Tibial nerve (tissue), 4 donors: ENCODE measurements at regions not wholly inside any gene's neighbourhood (a gene's known extent, or its start where the extent isn't known, plus 50 kb on each side); places are given as distances from the start of the nearest gene placed in this dataset.

ENCODE experiments used
- CTCF ChIP-seq, 5 experiments: fragments of 200-600 bp in 3 of 5; fragments of 450-650 bp in 2 of 5; sonication (generic) in 3 of 5; IDR thresholded peaks; one replicate each; pipeline ENCODE4 v1.5.1; 2016 to 2019; ENCODE audit warnings: antibody characterized with exemption in 5 of 5, mild to moderate bottlenecking in 3 of 5, moderate library complexity in 2 of 5
- EP300 ChIP-seq, 2 donors: sonication (generic); formaldehyde crosslinking; IDR thresholded peaks; one replicate each; pipeline ENCODE4 v1.6.1; 2017; ENCODE audit warnings: antibody characterized with exemption in 2 of 2, mild to moderate bottlenecking in 1 of 2
- POLR2A ChIP-seq, 2 donors: fragments of 450-650 bp; IDR thresholded peaks; one replicate each; pipeline ENCODE4 v1.6.1; 2017; ENCODE audit warnings: antibody characterized with exemption in 2 of 2, mild to moderate bottlenecking in 2 of 2, moderate library complexity in 2 of 2

- TF ChIP-seq POLR2A (IDR thresholded peaks at IDR 0.05) (no peak), EP300 (IDR thresholded peaks at IDR 0.05) (no peak), CTCF (IDR thresholded peaks at IDR 0.05) (no peak)
Measured at GRCh38 chr3:29195056-29195455, 85.8 kb upstream of the RBMS3 start.
